ENCODE measurements at regions not wholly inside any gene's neighbourhood (a gene's known extent, or its start where the extent isn't known, plus 50 kb on each side); places are given as distances from the start of the nearest gene placed in this dataset.

GRCh38 chr11:92286709-92287108 lies 62.1 kb downstream of the FAT3 start:
- peak; percentile 51 to 69 for DNase-seq
- no peak overlapping the region for H3K4me3 ChIP-seq (ENCODE audit: low read depth, low read length)
- H3K36me3 ChIP-seq (ENCODE audit: control insufficient read depth, insufficient read depth, low read length): no peaks in the 10 kb centered on the region; the same call in 1 of the 2 replicates
- ChIA-PET POLR2A (interaction anchor here (0.5 to 2.0 kb wide), 7 partner anchors 18 to 1917 kb away, joined by 3 to 17 read pairs (median 5); no protein-coding TSS in a partner anchor), CTCF (interaction anchor here (0.6 to 2.1 kb wide), 7 partner anchors 9 to 75 kb away, joined by 3 to 12 read pairs (median 5); no protein-coding TSS in a partner anchor)
- Mint-ChIP-seq H3K4me3 (ENCODE audit: unreplicated experiment) (peak overlapping the region; percentile 50), H3K36me3 (ENCODE audit: insufficient read depth, unreplicated experiment) (peaks cover 6% of the 10 kb centered on the region), H3K27ac (ENCODE audit: unreplicated experiment) (peak overlapping the region; percentile 80), H3K27me3 (ENCODE audit: insufficient read depth, unreplicated experiment) (no peaks in the 10 kb centered on the region), H3K9me3 (ENCODE audit: unreplicated experiment) (peaks cover 21% of the 10 kb centered on the region), H3K4me1 (ENCODE audit: low read depth, unreplicated experiment) (peaks cover 68% of the 10 kb centered on the region)
- H3K9me3 ChIP-seq: no peaks in the 10 kb centered on the region; the same call in 1 of the 2 replicates
- intact Hi-C loops (cut with micrococcal nuclease; ENCODE audit: unreplicated experiment): loop anchor here (1.0 to 5.0 kb wide), 3 partner anchors 17 to 121 kb away; no protein-coding TSS in a partner anchor
- TF ChIP-seq, protein P1, sequence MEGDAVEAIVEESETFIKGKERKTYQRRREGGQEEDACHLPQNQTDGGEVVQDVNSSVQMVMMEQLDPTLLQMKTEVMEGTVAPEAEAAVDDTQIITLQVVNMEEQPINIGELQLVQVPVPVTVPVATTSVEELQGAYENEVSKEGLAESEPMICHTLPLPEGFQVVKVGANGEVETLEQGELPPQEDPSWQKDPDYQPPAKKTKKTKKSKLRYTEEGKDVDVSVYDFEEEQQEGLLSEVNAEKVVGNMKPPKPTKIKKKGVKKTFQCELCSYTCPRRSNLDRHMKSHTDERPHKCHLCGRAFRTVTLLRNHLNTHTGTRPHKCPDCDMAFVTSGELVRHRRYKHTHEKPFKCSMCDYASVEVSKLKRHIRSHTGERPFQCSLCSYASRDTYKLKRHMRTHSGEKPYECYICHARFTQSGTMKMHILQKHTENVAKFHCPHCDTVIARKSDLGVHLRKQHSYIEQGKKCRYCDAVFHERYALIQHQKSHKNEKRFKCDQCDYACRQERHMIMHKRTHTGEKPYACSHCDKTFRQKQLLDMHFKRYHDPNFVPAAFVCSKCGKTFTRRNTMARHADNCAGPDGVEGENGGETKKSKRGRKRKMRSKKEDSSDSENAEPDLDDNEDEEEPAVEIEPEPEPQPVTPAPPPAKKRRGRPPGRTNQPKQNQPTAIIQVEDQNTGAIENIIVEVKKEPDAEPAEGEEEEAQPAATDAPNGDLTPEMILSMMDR (IDR thresholded peaks at IDR 0.05; ENCODE audit: insufficient read depth in 1 of 2, low read depth in 1 of 2, low read length in 1 of 2, severe bottlenecking in 1 of 2, unreplicated experiment in 1 of 2): no peak
- no TSS peak for BruUV-seq (replicated peaks)
- peaks cover 61% of the 10 kb centered on the region for H3K4me1 ChIP-seq
- H3K27me3 ChIP-seq (replicated peaks; ENCODE audit: control insufficient read depth, insufficient read depth, low read length): no peaks in the 10 kb centered on the region

DNA sequence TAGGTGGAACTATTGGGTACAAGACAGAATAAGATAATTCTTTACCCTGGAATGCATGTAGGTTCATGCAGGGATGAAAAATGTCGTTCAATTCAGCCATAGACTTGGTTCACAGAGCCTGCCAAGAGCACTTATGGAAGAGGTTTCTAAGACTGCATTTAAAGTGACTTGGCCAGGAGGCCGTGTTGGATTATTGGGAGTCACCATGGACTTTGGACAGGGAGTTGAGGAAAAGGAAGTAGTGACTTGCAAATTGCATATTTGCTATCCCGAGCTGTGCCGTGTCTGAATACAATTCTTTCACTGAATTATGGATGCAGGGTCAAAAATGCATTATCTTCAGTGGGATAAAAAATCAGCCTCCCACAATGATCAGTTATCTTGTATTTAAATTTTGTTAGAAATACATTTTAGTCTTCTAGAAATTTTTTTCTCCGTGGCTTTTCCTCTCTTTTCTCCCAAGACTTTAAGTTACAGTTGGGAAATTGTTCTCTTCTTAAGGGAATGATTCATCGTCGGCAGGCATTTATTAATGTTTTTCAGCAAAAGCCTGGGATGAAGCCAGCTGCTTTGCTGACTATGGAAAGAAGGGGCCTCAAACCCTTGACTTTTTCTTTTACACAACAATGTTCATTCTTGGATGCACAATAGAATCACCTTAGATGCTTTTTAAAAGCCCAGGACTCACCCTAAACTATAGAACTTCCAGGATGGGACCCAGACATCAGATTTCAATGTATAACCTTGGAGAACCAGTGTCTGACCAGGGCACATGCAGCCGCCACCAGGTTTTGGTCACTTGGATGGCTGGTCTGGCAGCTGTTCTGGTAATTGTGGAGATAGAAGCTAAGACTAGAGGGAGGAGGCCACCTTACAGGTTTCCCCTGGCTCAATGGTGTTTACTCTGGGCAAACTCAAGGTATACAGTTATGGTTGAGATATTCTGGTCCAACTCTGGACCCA lies 70.8 kb downstream of the FAT3 start:
- TF ChIP-seq, protein P1 (IDR thresholded peaks at IDR 0.05; ENCODE audit: insufficient read depth in 1 of 2, low read depth in 1 of 2, low read length in 1 of 2, severe bottlenecking in 1 of 2, unreplicated experiment in 1 of 2): no peak
- DNase-seq: no peak
- Histone ChIP-seq H3K36me3 (ENCODE audit: control insufficient read depth, insufficient read depth, low read length) (no peaks in the 10 kb centered on the region), H3K4me3 (ENCODE audit: low read depth, low read length) (no peak overlapping the region), H3K9me3 (no peaks in the 10 kb centered on the region), H3K27me3 (replicated peaks; ENCODE audit: control insufficient read depth, insufficient read depth, low read length) (no peaks in the 10 kb centered on the region), H3K4me1 (peaks cover 10% of the 10 kb centered on the region)
- no peaks in the 10 kb centered on the region for H3K36me3 Mint-ChIP-seq (ENCODE audit: insufficient read depth, unreplicated experiment)
- peaks cover 10% of the 10 kb centered on the region for H3K9me3 Mint-ChIP-seq (ENCODE audit: unreplicated experiment)
- intact Hi-C loops (cut with micrococcal nuclease; ENCODE audit: unreplicated experiment): no loop called here
- no peak overlapping the region for H3K4me3 Mint-ChIP-seq (ENCODE audit: unreplicated experiment)
- BruUV-seq (replicated peaks): no TSS peak
- ChIA-PET POLR2A (no interaction called here), CTCF (no interaction called here)
- peaks cover 11% of the 10 kb centered on the region for H3K4me1 Mint-ChIP-seq (ENCODE audit: low read depth, unreplicated experiment)
- H3K27ac Mint-ChIP-seq (ENCODE audit: unreplicated experiment): no peak overlapping the region
- no peaks in the 10 kb centered on the region for H3K27me3 Mint-ChIP-seq (ENCODE audit: insufficient read depth, unreplicated experiment)

- POLR2A ChIA-PET: no interaction called here
- no peak overlapping the region for H3K4me3 Mint-ChIP-seq (ENCODE audit: unreplicated experiment)
- peaks cover 11% of the 10 kb centered on the region for H3K4me1 Mint-ChIP-seq (ENCODE audit: low read depth, unreplicated experiment)
- intact Hi-C loops (cut with micrococcal nuclease; ENCODE audit: unreplicated experiment): no loop called here
- H3K9me3 ChIP-seq: no peaks in the 10 kb centered on the region
- TF ChIP-seq, protein P1 (IDR thresholded peaks at IDR 0.05; ENCODE audit: insufficient read depth in 1 of 2, low read depth in 1 of 2, low read length in 1 of 2, severe bottlenecking in 1 of 2, unreplicated experiment in 1 of 2): no peak
- no TSS peak for BruUV-seq (replicated peaks)
- DNase-seq: no peak
- H3K27ac Mint-ChIP-seq (ENCODE audit: unreplicated experiment): no peak overlapping the region
- no peaks in the 10 kb centered on the region for H3K27me3 ChIP-seq (replicated peaks; ENCODE audit: control insufficient read depth, insufficient read depth, low read length)
- H3K4me3 ChIP-seq (ENCODE audit: low read depth, low read length): no peak overlapping the region
- H3K27me3 Mint-ChIP-seq (ENCODE audit: insufficient read depth, unreplicated experiment): no peaks in the 10 kb centered on the region
- peaks cover 10% of the 10 kb centered on the region for H3K4me1 ChIP-seq
- H3K36me3 ChIP-seq (ENCODE audit: control insufficient read depth, insufficient read depth, low read length): no peaks in the 10 kb centered on the region
- peaks cover 10% of the 10 kb centered on the region for H3K9me3 Mint-ChIP-seq (ENCODE audit: unreplicated experiment)
- no peaks in the 10 kb centered on the region for H3K36me3 Mint-ChIP-seq (ENCODE audit: insufficient read depth, unreplicated experiment)
- CTCF ChIA-PET: no interaction called here
These were observed 71.5 kb downstream of the FAT3 start for GRCh38 chr11:92296138-92296515.

Data from Caco-2 (cell line).